MCF 10A (cell line): ENCODE measurements at regions not wholly inside any gene's neighbourhood (a gene's known extent, or its start where the extent isn't known, plus 50 kb on each side); places are given as distances from the start of the nearest gene placed in this dataset.
A peak's percentile ranks its signal among the peaks of the same experiment; 100 is the strongest.

Experiments
- BruUV-seq: library from RNA; stranded (reverse); fragments of 400-500 nt; replicated peaks from 2 replicates; lab custom pipeline; 2021; lab: Mats Ljungman, UMichigan
- CTCF ChIA-PET: fragments of 300-600 bp; sonication (Branson Sonifier 250); formaldehyde crosslinking; extraction: SDS; loops from one replicate; lab custom pipeline; 2021; ENCODE audit warnings: antibody characterized with exemption, inconsistent platforms; lab: Yijun Ruan, JAX
- POLR2A ChIA-PET: fragments of 300-600, 350-650 bp; sonication (Branson Sonifier 250); formaldehyde crosslinking; extraction: SDS; loops from one replicate; lab custom pipeline; 2020; ENCODE audit warnings: antibody characterized with exemption, inconsistent platforms; lab: Yijun Ruan, JAX
- DNase-seq: peaks from one replicate; pipeline ENCODE4 v3.0.0-alpha.2; 2018; ENCODE audit not compliant: unreplicated experiment
- H3K27ac Mint-ChIP-seq: one replicate; pipeline ENCODE4 v1.8.0; 2022; ENCODE audit warnings: mild to moderate bottlenecking, low read depth, mixed read lengths; ENCODE audit not compliant: unreplicated experiment
- H3K27me3 Mint-ChIP-seq: one replicate; pipeline ENCODE4 v1.8.0; 2022; ENCODE audit warnings: mixed read lengths; ENCODE audit not compliant: insufficient read depth, unreplicated experiment
- H3K36me3 Mint-ChIP-seq: one replicate; pipeline ENCODE4 v1.8.0; 2022; ENCODE audit warnings: mild to moderate bottlenecking, moderate library complexity, mixed read lengths; ENCODE audit not compliant: insufficient read depth, unreplicated experiment
- H3K4me1 Mint-ChIP-seq: one replicate; pipeline ENCODE4 v1.8.0; 2022; ENCODE audit warnings: mixed read lengths; ENCODE audit not compliant: insufficient read depth, unreplicated experiment
- H3K4me3 Mint-ChIP-seq: one replicate; pipeline ENCODE4 v1.8.0; 2022; ENCODE audit warnings: mild to moderate bottlenecking, moderate library complexity, mixed read lengths; ENCODE audit not compliant: unreplicated experiment
- H3K9me3 Mint-ChIP-seq: one replicate; pipeline ENCODE4 v1.8.0; 2022; ENCODE audit warnings: mixed read lengths; ENCODE audit not compliant: unreplicated experiment
- CTCF ChIP-seq: fragments of 200-600 bp; IDR thresholded peaks from one replicate; pipeline ENCODE4 v1.8.0; 2022; ENCODE audit warnings: antibody characterized with exemption, mild to moderate bottlenecking; ENCODE audit not compliant: unreplicated experiment
- intact Hi-C: fragments of 100-400 bp; cut with micrococcal nuclease; formaldehyde crosslinking; loops from 2 replicates; pipeline ENCODE4 v1.14.1; 2022

DNA sequence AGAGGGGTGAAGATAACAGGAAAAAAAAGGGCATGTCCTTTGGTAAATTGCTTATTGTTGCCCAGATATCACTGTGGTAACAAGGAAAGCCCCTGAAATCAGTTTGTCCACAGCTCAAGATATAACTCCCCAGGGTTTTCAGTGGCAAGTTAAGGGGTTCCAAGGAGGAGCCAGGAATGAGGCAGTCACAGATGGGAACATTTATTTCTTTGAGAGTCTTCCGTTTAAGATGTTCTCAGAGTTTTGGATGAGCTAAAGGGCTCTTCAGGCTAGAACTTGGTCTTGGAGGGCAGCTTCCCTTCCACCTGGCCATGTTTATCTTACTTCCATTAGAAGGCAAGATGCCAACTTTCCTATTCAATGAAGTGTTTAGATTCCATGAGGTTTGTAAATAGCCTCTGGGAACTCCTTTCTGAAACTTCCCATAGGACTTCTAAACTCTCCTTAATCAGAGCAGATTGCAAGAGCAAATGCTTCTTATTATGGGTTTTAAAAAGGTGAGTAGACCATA lies 277.6 kb upstream of the TNC start:
- Mint-ChIP-seq H3K9me3 (no peaks in the 10 kb centered on the region), H3K27ac (no peak overlapping the region), H3K4me1 (peaks cover 5% of the 10 kb centered on the region), H3K27me3 (no peaks in the 10 kb centered on the region), H3K36me3 (no peaks in the 10 kb centered on the region), H3K4me3 (no peak overlapping the region)
- intact Hi-C loops, result no loop called here
- no TSS peak for BruUV-seq
- ChIA-PET CTCF (interaction anchor here (0.7 to 1.6 kb wide), 5 partner anchors 9 to 128 kb away, joined by 3 to 5 read pairs (median 3); no protein-coding TSS in a partner anchor), POLR2A (interaction anchor here (0.6 to 1.4 kb wide), 2 partner anchors 11 to 134 kb away, joined by 3 read pairs; no protein-coding TSS in a partner anchor)
- DNase-seq, result peak; percentile 13
- no peak for TF ChIP-seq CTCF

DNA sequence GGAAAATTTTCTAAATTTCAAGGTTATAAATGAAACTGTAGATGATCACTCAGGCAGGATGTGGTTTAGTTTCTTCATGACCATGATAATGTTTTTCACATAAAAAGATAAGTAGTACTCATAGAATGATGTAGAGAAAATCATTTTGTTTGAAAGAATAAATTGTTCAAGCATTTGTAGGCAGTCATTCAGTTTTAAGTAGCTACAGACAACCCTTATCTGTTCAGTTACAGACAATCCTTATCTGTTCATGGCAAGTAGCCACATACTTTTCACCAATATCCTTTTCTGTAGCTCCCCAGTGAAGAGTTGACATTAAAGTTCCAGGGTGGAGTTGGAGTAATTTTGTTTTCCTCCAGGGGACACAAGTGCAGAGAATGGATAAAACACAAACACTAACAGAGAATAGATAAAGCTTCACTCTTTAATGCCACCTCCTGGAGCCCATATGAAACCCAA lies 278.1 kb upstream of the TNC start:
- no peak overlapping the region for H3K27ac Mint-ChIP-seq
- POLR2A ChIA-PET, result interaction anchor here (0.6 to 1.4 kb wide), 2 partner anchors 10 to 134 kb away, joined by 3 read pairs; no protein-coding TSS in a partner anchor
- BruUV-seq, result no TSS peak

DNA sequence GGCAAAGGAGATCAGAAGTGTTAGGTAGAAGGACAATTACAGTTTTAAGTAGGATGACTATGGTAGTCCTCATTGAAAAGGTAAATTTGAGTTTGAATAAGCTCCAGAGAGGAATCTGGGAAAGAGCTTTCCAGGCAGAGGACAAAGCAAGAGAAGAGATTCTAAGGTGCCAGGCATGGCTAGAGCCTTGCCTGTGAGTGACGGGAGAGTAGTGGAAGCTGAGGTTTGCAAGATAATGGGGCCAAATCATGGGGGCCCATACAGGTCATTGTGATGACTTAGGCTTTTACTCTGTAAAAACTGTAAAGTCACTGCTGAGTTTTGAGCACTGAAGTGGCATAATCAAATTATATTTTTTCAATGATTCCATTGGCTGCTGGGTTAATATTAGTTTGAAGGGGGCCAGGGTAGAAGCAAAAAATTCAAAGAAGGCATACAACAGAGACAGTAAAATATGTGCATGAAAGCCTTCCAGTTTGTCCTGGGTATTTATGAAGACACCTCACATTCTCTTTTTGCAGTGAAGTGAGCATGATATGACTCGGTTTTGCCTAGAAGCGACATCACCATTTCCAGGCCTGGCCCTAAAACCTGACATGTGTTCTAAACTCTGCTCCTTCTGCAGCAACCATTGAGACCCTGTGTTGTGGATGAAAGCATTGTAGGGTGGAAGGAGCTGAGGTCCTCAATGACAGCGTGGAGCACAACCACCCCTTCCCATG lies 279.8 kb upstream of the TNC start:
- no peak for TF ChIP-seq CTCF
- ChIA-PET POLR2A (no interaction called here), CTCF (no interaction called here)
- peaks cover 5% of the 10 kb centered on the region for H3K4me1 Mint-ChIP-seq
- no peak overlapping the region for H3K27ac Mint-ChIP-seq
- intact Hi-C loops, result no loop called here
- no peak for DNase-seq
- no peaks in the 10 kb centered on the region for H3K27me3 Mint-ChIP-seq
- no peaks in the 10 kb centered on the region for H3K9me3 Mint-ChIP-seq
- no TSS peak for BruUV-seq
- no peaks in the 10 kb centered on the region for H3K36me3 Mint-ChIP-seq
- H3K4me3 Mint-ChIP-seq, result no peak overlapping the region

More for the DNA sequence above, 278.1 kb upstream of the TNC start:
- intact Hi-C loops, result no loop called here
- DNase-seq, result no peak
- CTCF ChIA-PET, result interaction anchor here (0.8 to 1.6 kb wide), 3 partner anchors 9 to 128 kb away, joined by 3 to 5 read pairs (median 4); no protein-coding TSS in a partner anchor
- no peaks in the 10 kb centered on the region for H3K27me3 Mint-ChIP-seq
- H3K36me3 Mint-ChIP-seq, result no peaks in the 10 kb centered on the region
- peaks cover 5% of the 10 kb centered on the region for H3K4me1 Mint-ChIP-seq
- H3K4me3 Mint-ChIP-seq, result no peak overlapping the region
- H3K9me3 Mint-ChIP-seq, result no peaks in the 10 kb centered on the region
- no peak for TF ChIP-seq CTCF

DNA sequence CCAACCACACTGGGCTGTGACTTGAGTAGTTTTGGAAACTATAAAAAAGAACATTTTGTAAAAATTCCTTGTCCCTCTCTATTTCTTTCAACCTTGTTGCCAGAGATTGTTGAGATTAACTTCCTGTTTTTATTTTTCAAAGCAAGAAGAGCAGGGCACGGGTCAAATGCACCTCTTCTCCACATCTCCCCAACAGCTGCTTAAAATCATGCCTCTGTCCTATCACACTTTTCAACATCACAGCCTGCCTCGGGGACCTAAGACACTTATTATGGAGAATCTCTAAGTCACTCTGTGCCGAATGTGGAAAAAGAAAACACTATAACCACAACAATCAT lies 280.3 kb upstream of the TNC start:
- ChIA-PET POLR2A (no interaction called here), CTCF (no interaction called here)
- no TSS peak for BruUV-seq
- intact Hi-C loops, result no loop called here
- H3K27ac Mint-ChIP-seq, result no peak overlapping the region
- peaks cover 5% of the 10 kb centered on the region for H3K4me1 Mint-ChIP-seq
- no peaks in the 10 kb centered on the region for H3K27me3 Mint-ChIP-seq
- no peaks in the 10 kb centered on the region for H3K9me3 Mint-ChIP-seq
- no peaks in the 10 kb centered on the region for H3K36me3 Mint-ChIP-seq
- H3K4me3 Mint-ChIP-seq, result no peak overlapping the region
- no peak for TF ChIP-seq CTCF
- no peak for DNase-seq
